Prostate gland (tissue), 1 donor: ENCODE measurements at regions not wholly inside any gene's neighbourhood (a gene's known extent, or its start where the extent isn't known, plus 50 kb on each side); places are given as distances from the start of the nearest gene placed in this dataset.

Experiments used
- POLR2A ChIP-seq: fragments of 450-650 bp; IDR thresholded peaks from one replicate; pipeline ENCODE4 v1.6.1; 2016; ENCODE audit warnings: antibody characterized with exemption, mild to moderate bottlenecking
- POLR2AphosphoS5 ChIP-seq: sonication (generic); formaldehyde crosslinking; IDR thresholded peaks from one replicate; pipeline ENCODE4 v1.6.1; 2017; ENCODE audit warnings: antibody characterized with exemption

DNA sequence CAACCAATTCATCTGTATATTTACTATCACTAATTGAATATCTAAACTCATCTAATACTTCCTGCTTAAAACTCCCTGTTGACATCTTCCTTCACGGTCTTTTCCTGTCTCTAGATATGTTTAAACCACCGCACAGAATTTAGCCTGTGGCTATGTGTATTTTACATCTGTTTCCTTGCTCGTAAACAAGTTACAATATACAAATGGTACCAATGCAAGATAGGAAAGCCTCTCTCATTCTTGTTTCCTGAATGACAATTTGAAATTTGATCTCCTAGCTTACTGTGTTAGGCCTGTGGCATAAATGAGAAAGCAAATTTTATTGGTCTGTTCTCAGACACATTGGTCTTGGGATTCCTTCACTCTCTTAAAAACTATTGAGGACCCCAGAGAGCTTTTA, 89.7 kb upstream of the PCDH7 start:
- TF ChIP-seq POLR2AphosphoS5 (no peak), POLR2A (no peak)
